HG03442 (cell line): ENCODE measurements at regions not wholly inside any gene's neighbourhood (a gene's known extent, or its start where the extent isn't known, plus 50 kb on each side); places are given as distances from the start of the nearest gene placed in this dataset.
A peak's percentile ranks its signal among the peaks of the same experiment; 100 is the strongest.
"Not testable (repeated sequence)": the region's sequence is repeated elsewhere in the genome, so short reads cannot be mapped to it uniquely, and the experiment has no call there.

ENCODE experiments used
- ATAC-seq: cut with Tn5 transposase; IDR thresholded peaks from one replicate; pipeline ENCODE4 v1.9.1; 2021; ENCODE audit warnings: mild to moderate bottlenecking, moderate library complexity; ENCODE audit not compliant: unreplicated experiment

DNA sequence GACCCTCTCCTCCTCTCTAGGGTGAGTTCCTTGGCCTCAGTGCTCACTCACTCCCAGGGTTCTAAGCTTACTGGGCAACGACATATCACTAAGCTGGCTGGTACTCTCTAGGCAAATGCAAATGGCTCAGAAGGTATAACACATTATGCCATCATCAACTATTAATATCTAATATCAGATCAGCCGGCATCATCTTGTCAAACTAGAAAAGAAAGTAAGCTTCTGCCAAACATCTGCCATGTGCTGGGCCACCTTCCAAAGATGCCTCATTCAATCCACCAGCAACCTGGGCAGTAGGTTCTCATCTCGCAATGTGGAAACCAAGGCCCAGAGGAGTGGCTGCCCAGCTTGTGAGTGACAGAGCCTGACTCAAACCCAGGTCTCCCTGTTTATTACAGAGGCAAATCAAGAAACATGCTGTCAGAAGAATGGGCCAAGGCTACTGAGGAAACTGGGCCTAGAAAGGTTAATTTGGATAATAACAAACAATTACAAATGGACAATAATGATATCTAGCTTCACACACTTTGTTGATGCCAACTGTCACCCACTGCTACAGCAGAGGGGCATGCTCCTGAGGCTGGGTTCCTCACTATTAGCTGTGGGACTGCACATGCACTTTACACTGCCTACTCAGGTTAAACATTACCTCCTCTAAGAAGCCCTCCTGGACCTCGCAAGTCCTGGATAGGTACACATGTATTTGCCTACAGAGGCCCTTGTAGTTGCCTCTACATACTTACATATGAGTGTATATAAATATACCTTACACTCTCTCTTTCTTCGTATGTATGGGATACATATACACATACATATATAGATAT is 183.3 kb upstream of the JUN start:
- ATAC-seq = no peak

DNA sequence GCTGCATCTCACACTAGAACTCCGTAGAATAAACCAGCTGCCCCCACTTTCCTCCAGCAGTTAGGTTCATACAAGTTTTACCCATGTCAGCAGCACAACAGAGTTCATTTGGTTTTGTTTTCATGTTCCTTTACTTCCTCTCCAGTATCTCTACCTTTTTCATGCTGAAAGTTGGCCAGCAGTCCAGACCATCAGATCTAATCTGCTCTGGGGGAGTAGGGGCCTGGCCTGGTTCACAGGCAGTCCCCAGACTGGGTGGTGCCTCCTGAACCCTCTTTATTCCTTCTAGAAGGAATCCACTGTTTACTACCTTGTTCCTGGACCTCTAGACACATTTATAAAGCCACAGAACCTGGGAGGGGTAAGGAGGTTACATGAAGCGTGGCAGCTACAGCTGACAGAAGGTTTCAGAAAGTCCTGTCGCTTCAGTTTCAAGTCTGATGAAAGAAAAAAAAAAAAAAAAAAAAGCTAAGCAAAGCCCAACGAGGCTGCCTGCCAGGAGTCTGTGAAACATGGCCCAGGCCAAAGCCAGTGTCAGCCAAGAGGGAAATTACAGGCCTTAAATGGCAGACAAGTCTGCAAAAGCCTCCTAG is 184.6 kb upstream of the JUN start:
- peak; percentile 86 for ATAC-seq

DNA sequence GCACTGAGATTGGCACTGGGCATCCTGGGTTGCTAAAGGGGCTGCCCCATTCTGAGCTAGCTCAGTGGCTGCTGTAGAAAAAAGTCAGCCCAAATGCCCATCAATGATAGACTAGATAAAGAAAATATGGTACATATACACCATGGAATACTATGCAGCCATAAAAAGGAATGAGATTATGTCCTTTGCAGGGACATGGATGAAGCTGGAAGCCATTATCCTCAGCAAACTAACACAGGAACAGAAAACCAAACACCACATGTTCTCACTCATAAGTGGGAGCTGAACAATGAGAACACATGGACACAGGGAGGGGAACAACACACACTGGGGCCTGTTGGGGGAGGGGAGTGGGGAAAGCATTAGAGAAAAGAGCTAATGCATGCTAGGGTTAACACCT is 185.3 kb upstream of the JUN start:
- ATAC-seq = not testable (repeated sequence)

DNA sequence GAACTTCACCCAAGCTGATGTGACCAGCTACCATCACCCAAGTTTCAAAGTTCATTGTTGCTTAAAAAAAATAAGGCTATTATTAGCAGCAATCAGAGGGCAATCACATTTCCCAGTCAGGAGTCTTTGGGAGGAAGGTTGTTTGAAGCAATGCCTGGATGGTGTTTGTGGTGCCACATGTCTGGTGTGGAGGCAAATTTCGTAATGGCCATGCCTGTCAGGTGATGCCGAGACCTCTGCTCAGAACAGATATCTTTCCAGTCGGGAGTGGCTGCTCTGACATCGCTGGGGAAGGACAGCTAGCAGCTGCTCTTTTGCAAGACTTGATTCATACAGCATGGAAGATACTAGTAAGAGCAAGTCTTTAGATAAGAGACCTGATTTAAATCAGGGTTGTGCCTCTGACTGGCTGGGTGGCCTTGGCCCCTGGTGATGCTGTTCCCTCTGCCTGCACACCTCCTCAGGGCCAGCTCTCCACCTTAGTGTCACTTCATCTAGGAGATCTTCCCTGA is 187.8 kb upstream of the JUN start:
- no peak for ATAC-seq

DNA sequence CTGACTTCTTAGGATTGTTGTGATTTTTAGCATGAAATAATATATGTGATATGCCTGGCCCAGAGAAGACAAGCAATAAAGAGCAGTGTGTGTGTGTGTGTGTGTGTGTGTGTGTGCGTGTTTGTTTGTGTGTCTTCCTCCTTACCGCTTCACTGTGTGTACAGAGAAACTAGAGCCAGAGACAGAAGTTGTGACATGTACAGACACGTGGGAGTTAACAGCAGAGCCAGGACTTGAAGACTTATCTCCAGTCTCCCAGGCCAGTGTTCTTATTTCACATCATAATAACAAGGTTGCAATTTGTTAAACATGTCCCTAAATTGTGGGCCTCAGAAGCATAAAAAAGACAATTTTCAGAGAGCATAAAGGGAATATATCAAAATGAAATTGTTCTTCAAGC is 192.0 kb upstream of the JUN start:
- no peak for ATAC-seq

DNA sequence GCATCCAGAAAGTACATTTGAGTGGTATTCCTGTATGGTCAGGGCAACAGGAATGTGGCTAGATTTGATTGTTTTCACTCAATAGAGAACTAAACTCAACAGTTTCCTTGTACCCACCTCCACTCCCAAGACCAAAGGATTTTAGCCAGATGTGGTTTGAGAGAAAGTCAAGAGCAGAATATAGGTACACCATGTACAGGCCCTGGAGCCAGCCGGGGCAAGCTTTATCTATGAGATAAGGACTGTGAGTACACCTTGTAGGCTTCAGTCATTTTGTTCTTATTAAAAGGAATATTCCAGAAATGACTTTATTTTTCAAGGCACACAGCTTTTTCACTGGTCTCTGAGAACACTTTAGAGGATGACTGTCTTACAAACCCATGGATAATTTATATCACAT is 192.4 kb upstream of the JUN start:
- ATAC-seq = no peak

DNA sequence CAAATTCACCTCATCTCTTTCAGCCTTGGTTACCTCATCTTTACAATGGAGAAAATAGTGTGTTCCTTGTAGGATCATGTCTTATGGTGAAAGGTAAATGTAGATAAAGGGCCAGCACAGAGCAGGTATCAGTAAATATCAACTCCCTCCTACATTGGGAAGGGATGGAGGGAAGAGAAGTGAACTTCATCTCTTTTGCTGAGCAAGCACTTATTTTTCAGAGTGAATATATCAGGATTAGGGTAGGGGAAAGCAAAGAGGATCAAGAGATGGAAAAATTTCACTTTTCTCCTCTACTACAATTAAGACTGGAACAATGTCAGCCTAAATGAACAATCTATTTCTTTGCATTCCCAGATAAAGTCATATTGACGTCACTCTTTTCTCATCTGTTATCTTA is 193.8 kb upstream of the JUN start:
- no peak for ATAC-seq

DNA sequence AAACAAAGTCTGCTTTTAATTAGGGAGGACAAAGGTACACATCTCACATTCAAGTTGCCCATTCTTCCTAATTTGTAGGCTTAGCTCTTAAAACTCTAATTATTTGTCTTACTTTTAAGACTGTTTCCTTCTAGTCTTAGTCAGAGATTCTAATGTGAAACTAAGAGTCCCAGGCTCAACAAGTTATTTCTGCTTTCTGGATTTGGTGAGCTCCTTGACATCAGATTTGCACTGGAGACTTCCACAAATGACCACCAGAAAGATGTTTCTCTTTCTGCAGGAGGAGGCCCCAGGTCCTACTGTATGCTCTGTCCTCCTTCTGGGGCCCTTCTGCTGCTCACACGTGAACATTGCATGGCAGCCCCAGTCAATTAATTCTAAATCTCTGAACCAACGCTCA is 194.2 kb upstream of the JUN start:
- ATAC-seq = no peak

DNA sequence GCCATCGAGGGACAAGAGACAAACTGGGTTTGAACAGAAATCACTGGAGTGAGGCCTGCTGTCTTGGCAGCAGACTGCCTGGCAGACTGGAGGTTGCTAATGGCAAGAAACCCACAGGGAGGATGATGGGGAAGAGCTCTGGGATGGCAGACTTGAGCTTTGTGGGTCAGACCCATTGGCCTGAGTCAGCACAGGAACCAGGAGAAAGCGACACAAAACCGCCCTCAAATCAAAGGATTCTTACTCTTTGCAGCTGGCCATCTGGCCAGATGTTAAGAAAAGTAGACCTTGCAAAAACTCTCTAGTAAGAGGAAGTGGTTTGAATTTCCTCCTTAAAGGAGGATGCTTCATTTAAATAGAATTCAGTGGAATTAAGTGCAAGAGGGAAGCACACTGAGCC is 195.2 kb upstream of the JUN start:
- ATAC-seq = no peak

DNA sequence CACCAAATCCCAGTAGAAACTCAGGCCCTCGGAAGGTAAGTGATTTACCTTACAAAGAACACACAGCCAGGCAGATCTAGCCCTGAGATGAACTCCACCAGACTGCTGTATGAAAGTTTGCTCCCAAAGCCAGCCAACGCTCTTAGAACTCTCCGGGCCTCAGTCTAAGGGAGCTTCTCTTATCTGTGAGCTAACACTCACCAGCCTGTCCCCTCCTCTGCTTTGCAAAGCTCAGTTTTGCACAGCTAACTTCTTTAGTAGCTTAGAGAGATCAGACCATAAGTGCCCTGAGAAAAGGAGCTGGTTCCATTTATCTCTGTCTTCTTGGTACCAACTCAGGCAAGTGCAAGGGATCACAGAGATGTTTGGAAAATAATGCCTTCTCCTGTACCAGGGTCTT is 195.8 kb upstream of the JUN start:
- no peak for ATAC-seq

DNA sequence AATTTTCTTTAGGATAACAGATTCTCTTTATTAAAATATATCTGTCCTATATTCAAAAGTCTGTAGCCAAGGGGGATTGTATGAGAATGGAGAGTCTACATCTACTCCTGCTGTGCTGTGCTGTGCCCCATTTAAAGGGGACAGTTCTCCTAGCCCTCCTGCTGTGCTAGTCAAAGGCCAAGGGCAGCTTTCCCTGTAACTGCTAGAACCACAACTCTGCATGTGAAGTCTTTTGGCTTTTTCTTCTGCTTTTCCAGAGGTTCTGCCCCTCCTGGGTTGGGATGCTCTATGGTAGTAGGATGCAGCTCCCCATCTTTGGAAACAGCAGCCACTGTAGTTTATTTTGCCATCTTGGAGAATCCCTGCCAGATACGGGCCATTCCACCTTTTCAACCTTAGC is 197.5 kb upstream of the JUN start:
- ATAC-seq = no peak

DNA sequence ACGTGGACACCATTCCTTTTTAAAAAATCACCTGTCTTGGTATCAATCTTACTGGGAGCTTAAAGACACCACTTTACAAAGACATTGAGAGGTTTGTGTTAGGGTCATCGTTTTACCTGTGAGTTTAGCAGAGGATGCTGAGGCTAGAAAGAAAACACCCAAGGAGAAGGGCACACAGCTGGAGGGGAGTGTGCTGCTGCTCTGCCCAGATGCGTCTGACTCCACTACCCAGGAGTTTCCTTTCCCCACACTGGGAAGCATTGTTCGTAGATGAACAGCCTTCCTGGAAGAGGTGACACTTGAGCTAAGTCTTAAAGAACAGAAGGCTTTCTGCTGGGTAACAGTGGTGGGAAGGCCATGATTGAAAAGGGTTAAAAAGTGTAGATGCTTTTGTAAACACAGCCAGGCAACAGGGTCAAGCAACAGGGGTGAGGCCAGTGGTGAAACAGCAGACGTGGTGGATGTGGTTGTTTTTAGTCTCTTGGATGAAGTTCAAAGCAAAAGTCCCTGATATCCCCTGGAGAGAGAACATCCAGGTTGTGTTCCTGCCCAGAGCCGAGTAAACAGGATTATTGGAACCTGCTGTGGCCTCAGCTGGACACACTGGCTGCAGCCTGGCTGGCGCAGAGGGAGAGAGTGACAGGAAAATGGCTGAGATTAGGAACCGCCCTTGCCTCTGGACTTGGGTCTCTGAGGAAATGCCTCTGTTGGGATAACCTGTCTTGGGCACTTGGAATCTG is 198.6 kb upstream of the JUN start:
- no peak for ATAC-seq

DNA sequence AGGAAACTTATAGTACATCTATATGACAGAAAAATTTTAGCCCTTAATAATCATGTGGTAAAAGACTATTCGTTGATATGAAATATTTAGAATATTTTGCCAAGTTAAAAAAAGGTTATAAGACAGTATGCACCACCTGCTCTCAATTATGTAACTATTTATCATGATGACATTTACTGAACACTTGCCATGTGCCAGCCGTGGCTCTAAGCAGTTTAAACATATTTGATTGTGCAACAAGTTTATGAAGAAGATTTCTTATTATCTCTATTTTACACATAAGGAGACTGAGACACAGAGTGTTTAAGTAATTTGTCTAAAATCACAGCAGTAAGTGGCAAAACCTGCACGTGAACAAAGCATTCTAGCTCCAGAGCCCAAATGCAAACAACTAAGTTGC is 199.3 kb upstream of the JUN start:
- ATAC-seq = no peak

DNA sequence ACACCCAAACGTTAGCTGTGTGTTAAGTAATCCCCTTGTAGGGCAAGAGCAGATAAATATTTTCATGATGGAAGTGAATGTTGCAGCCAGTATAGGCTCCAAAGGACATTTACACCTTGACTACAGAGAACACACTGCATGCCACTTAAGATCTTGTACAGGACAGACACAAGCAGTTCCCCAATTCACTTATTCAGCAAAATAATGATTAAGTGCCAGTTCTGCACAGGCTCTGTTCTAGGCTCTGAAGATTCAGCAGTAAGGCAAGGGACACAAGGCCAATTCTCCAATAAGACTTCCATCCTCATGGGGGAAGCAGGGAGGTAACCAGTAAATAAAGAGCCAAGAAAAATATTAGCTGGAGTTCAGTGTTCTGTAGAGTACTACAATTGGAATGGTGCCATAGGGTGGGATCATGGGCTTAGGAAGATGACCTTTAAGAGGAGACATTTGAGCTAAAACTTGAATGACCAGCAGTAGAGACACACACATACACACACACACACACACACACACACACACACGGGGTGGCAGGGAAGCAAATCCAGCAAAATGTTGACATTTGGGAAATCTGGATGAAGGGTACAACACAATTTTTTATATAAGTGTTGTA is 199.9 kb upstream of the JUN start:
- ATAC-seq = no peak

DNA sequence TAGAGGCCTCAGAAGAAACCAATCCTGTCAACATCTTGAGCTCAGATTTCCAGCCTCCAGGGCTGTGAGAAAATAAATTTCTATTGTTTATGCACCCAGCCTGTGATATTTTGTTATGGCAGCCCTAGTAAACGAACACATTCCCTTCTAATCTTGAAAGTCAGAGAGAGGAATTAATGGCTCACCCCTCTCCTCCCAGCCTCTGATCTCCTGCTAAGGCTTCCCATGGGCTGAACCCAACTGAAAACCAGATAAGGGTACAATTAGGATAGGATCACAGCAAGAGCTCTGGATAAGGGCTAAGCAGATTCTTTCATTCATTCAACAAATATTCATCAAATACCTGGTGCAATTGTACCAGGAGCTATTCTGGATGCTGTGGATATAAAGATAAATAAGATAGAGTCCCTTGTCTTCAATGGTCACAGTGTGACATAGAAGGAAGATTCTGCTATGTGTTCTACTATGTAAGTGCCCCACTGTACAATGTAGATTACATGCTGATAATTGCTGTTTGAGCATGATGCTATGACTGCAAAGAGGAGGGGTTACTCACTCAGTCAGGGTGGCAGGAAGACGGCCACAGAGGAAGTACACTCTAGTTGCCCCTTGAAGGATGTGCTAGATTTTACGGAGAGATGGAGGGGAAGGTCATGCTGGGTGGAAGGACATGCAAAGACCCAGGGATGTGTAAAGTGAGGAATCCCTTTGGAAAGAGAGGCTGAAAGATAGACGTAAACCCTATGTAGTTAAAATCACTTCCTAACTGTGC is 203.3 kb upstream of the JUN start:
- ATAC-seq = no peak

DNA sequence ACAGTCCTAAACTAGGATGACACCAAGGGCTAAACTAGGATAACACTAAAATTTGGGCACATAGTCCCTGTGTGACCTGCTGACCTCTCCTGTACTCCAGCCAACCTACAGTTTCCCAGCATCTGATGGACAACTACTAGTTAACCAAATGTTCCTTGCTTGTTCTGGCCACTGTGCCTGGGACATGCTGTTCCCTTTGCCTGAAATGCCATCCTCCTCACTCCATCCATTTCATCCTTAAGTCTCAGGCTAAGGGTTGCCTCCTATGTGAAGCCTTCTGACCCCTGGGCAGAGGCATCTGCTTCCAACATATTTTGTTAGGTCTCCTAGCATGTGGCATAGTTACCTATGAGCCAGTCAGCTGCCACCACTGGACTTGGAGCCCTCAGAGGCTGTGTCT is 204.9 kb upstream of the JUN start:
- no peak for ATAC-seq

DNA sequence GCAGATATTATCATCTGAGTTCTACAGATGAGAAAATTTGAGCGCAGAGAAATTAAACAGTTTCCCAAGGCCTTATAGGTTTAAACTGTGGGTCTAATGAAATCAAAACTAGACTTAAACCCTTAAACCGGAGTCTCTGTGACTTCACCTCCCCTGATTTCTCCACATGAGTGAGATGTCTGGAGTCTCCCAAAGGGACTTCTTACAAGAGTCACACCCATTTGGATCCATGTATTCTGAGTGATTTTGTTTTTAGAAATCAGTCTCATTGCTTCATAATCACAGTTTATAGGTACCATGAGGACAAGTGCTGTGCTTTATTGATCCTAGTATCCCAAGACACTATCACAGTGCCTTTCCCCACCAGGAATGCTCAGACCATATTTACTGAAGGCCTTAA is 206.0 kb upstream of the JUN start:
- no peak for ATAC-seq

DNA sequence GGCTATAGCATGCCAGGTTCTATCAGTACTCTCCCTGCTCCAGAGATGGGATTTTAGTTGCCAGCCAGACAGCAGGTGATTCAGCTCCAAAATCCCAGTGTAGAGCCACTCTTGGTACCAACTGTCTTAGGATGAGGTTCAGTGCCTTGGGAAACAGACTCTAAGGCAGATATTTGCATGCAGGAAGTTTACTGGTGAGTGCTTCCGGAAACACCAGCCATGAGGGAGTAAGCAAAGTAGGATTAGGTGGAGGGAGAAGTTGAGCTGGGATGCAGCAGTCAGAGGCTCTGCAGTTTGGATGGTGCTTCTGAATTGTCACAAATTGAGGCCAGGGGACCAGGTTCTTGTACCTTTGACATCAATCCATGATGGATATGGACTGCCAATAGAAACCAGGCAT is 207.5 kb upstream of the JUN start:
- no peak for ATAC-seq

DNA sequence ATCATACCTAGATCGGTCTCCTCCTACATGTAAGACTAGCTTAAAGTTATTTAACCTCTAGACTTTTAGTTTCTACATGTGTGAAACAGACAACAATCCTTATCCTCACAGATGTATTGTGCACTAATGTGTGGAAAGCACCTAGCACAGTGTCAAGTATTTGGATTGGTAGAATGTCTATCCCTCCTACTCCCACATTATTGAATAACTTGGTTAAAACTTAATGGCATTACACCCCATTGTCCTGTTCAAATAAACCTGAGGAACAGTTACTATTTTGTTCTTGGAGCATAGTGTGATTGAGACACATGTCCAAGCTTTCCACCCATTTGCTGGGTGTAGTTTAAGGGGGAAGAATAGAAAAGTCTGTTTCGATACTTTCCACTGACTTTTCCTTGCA is 208.8 kb upstream of the JUN start:
- no peak for ATAC-seq

DNA sequence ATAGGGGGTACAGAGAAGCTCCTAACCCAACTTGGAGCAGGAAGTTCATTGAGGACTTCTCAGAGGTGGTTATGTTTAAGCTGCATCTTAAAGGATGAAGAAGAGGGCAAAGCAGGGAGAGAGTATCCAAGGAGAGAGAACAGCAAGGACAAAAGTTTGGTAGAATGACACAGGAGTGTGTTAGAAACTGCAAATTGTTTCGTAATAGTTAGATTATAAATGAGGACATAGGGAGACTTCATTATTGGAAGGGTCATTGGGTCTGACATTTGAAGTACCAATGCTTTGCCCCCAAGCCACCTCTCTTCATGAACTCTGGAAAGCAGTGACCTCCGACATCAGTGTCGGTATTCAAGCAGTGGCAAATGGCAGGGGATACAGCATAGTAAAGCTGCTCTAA is 209.6 kb upstream of the JUN start:
- ATAC-seq = no peak

DNA sequence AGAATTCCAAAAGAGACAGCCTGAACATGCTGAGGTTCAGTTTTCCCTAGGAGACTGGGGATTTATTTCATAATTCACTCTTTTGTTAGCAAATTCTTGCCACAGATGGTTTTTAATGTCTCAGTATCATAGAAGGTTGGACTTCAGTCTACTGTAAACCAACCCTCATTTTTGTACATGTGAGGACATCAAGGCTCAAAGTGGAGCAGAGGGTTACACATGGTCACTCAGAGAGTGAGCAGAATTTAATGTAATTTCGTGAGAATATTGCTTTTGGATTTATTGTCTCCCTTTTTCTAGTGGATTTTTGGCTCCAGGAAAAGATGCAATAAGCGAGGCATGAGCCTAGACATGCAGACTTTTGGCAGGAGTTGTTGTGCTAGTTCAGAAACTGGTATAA is 210.8 kb upstream of the JUN start:
- no peak for ATAC-seq
